ENCODE measurements at regions not wholly inside any gene's neighbourhood (a gene's known extent, or its start where the extent isn't known, plus 50 kb on each side); places are given as distances from the start of the nearest gene placed in this dataset.

GRCh38 chr9:78491402-78491801, 194.5 kb downstream of the PSAT1 start:
- in situ Hi-C loops (cut with HindIII; ENCODE audit: low sequenced_read_pairs) = no loop called here

- in situ Hi-C loops (cut with HindIII; ENCODE audit: low sequenced_read_pairs) = no loop called here
These were observed 196.3 kb downstream of the PSAT1 start for GRCh38 chr9:78493166-78493742.

- in situ Hi-C loops (cut with HindIII; ENCODE audit: low sequenced_read_pairs) = no loop called here
These were observed 205.6 kb downstream of the PSAT1 start for GRCh38 chr9:78502566-78502965.

- in situ Hi-C loops (cut with HindIII; ENCODE audit: low sequenced_read_pairs) = no loop called here
These were observed 208.6 kb downstream of the PSAT1 start for GRCh38 chr9:78505546-78505945.

- in situ Hi-C loops (cut with HindIII; ENCODE audit: low sequenced_read_pairs) = no loop called here
These were observed 210.1 kb downstream of the PSAT1 start for GRCh38 chr9:78507037-78507436.

GRCh38 chr9:78510035-78510434, 213.1 kb downstream of the PSAT1 start:
- in situ Hi-C loops (cut with HindIII; ENCODE audit: low sequenced_read_pairs) = no loop called here

GRCh38 chr9:78515108-78515507, 218.2 kb downstream of the PSAT1 start:
- in situ Hi-C loops (cut with HindIII; ENCODE audit: low sequenced_read_pairs) = no loop called here

GRCh38 chr9:78519786-78520185, 222.9 kb downstream of the PSAT1 start:
- in situ Hi-C loops (cut with HindIII; ENCODE audit: low sequenced_read_pairs) = no loop called here

GRCh38 chr9:78521680-78522079, 224.8 kb downstream of the PSAT1 start:
- in situ Hi-C loops (cut with HindIII; ENCODE audit: low sequenced_read_pairs) = no loop called here

GRCh38 chr9:78525986-78526560, 229.1 kb downstream of the PSAT1 start:
- in situ Hi-C loops (cut with HindIII; ENCODE audit: low sequenced_read_pairs) = no loop called here

- in situ Hi-C loops (cut with HindIII; ENCODE audit: low sequenced_read_pairs) = no loop called here
These were observed 236.6 kb downstream of the PSAT1 start for GRCh38 chr9:78533500-78533899.

GRCh38 chr9:78539188-78539587, 242.3 kb downstream of the PSAT1 start:
- in situ Hi-C loops (cut with HindIII; ENCODE audit: low sequenced_read_pairs) = no loop called here

GRCh38 chr9:78539904-78540303, 243.0 kb downstream of the PSAT1 start:
- in situ Hi-C loops (cut with HindIII; ENCODE audit: low sequenced_read_pairs) = no loop called here

- in situ Hi-C loops (cut with HindIII; ENCODE audit: low sequenced_read_pairs) = no loop called here
These were observed 245.0 kb downstream of the PSAT1 start for GRCh38 chr9:78541868-78542443.

GRCh38 chr9:78542491-78543181, 245.7 kb downstream of the PSAT1 start:
- in situ Hi-C loops (cut with HindIII; ENCODE audit: low sequenced_read_pairs) = no loop called here

- in situ Hi-C loops (cut with HindIII; ENCODE audit: low sequenced_read_pairs) = no loop called here
These were observed 246.4 kb downstream of the PSAT1 start for GRCh38 chr9:78543353-78543752.

GRCh38 chr9:78544230-78544629, 247.3 kb downstream of the PSAT1 start:
- in situ Hi-C loops (cut with HindIII; ENCODE audit: low sequenced_read_pairs) = no loop called here

GRCh38 chr9:78547831-78548230, 250.9 kb downstream of the PSAT1 start:
- in situ Hi-C loops (cut with HindIII; ENCODE audit: low sequenced_read_pairs) = no loop called here

GRCh38 chr9:78548670-78549069, 251.7 kb downstream of the PSAT1 start:
- in situ Hi-C loops (cut with HindIII; ENCODE audit: low sequenced_read_pairs) = no loop called here

- in situ Hi-C loops (cut with HindIII; ENCODE audit: low sequenced_read_pairs) = no loop called here
These were observed 252.8 kb downstream of the PSAT1 start for GRCh38 chr9:78549711-78550110.

- in situ Hi-C loops (cut with HindIII; ENCODE audit: low sequenced_read_pairs) = no loop called here
These were observed 255.9 kb downstream of the PSAT1 start for GRCh38 chr9:78552802-78553201.

- in situ Hi-C loops (cut with HindIII; ENCODE audit: low sequenced_read_pairs) = no loop called here
These were observed 260.6 kb downstream of the PSAT1 start for GRCh38 chr9:78557540-78557939.
